UCSD-AML1 (cell line): ENCODE measurements at regions not wholly inside any gene's neighbourhood (a gene's known extent, or its start where the extent isn't known, plus 50 kb on each side); places are given as distances from the start of the nearest gene placed in this dataset.
"Not testable (repeated sequence)": the region's sequence is repeated elsewhere in the genome, so short reads cannot be mapped to it uniquely, and the experiment has no call there.

Experiments used
- DNase-seq: peaks from one replicate; lab custom pipeline; 2025; ENCODE audit not compliant: unreplicated experiment; lab: John Stamatoyannopoulos, UW

DNA sequence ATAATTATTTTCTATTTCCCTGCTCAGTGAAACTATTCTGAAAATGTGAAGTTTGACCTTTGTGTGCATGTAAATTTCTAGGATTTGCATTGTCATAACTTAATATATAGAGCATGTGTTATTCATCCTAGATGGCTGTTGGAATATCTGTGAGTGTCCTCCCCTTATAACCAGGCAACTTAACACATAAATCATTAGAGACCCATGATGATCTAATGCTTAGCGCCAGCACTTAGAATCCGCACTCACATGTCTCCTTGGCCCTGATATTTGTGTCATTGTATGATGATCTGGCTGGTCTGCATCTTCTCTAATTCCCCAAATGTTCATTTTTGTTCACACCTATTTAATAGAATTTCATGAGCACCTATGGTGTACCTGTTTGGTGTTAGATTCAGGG, 1354.5 kb downstream of the XPNPEP1 start:
- no peak for DNase-seq

DNA sequence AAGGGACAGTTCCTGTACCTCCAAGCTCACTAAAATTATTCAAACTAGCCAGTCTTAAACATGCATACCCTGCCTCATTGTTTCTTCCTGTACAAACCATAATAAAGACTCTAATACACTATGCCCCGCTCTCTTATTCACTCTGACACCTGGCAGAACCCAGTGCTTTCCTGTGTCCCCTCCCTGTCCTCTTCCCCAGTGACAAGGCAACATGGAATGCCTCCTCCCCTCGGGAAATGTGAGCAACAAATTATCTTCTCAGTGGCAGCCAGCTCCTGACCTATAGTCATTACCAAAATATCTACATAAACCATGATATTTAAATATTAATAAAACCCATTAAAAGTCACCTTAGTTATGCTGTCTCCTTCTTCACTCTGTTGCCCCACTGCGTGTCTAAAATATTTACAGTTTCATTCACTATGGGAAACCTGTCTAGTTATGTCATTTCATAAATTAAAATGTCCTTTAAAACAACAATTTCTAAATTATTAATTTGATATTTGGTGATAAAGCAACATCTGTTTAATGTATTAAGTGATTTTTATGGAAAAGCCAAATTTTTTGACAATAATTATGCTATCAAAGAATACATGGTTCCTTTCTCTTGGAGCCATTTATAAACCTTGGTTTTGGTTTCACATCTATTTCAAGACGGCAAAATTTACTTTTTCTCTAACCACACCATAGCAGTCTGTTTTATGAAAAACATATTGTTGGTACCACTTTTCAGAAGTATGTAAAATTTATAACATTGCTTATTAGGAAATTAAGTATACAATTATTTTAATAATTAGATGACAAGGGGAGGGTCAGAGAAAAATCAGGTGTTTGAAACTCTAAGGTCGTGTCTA, 1355.2 kb downstream of the XPNPEP1 start:
- no peak for DNase-seq

DNA sequence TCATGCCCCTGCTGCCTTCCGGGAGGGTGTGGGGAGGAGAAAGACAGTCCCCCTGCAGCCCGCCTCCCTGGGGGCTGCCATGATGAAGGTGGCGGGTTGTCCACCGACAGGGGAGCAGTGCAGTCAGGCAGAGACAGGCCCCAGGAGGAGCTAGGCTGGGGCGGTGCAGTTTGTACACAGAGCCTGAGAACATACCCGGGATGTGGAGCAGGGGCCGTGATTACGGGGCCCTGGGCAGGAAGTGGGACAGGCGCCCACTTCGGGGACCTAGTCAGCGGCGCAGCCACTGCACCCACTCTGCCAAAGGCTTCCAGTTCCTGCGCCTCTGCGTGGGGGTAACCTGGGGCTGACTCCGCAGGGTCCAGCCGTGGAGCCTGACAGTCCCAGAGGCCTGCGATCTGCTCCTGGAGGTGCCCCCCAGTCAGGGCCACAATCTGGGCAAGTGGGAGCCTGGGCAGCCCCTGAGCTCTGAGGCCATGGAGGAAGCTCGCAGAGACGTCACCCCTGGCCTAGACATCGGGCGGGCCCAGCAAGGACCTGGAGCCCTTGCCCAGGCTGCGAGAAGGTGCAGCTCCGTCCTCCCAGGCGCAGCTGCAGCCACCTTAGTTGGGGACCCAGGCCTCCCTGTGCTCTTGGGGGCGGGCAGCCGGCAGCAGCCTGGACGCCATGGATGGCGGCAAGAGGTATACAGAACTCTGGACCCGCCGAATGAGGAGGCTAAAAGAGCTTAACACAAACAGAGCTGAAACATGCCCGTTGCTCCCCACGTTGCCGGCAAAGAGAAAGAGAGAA, 1356.8 kb downstream of the XPNPEP1 start:
- no peak for DNase-seq

DNA sequence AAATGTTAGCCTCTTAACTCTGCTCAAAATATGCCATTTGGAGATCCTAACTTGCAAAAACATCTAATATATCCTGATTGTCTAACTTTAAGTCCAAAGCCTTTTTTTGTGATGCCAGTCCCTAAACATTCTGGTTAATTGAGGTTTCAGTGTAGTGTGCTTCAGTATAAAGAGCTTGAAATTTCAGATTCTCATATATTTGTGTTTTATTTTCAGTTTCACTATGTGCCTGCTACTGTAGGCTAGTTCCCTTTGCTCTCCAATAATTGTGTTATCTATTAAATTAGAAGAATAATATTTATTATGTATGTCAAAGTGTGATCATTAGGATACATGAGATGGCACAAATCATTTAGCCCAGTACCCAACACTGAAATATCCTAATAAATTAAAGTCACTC, 1361.2 kb downstream of the XPNPEP1 start:
- DNase-seq: no peak

DNA sequence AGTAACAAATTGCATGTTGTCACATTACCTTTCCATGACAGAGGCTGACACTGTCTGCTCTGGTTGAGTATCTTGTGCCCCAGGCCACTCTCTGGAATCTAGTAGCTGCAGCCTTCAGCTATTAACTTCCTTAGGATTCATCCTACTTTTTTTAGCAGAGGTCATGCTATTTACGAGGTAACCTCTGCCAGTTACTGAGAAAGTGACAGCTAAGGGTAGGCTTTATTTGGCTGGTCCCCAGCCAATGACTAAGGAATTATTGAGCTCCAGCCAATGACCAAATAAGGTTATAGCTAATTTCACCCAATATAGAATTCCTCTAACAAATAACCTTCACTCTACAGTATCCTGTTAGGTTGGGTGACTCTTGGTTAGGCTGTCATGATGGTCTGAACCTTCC, 1361.7 kb downstream of the XPNPEP1 start:
- DNase-seq: no peak

DNA sequence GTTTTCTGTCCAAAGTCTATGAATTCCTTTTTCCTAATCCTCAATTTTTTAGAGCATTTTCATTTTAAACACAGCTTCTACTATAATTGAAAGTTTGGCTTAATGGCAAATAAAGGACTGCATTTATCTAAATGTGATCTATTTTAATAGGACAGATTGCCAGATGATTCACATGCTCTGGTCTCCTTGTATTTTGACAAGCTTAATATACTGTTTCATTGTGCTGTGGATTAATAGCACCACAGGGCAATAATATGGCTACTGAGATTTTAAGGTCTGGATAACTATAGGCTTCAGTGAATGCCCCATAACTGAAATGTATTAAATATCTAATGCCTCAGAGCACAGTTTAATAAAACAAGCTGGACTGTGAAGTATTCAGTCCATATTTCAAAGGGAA, 1362.8 kb downstream of the XPNPEP1 start:
- DNase-seq: no peak

DNA sequence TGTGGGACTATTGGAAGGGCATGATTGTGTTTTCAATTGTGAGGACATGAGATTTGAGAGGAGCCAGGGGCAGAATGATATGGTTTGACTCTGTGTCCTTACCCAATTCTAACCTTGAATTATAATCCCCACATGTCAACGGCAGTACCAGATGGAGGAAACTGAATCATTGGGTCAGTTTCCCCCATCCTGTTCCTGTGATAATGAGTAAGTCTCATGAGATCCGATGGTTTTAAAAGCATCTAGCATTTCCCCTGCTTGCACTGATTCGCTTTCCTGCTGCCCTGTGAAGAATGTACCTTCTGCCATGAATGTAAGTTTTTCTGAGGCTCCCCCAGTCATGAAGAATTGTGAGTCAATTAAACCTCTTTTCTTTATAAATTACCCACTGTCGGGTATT, 1367.1 kb downstream of the XPNPEP1 start:
- no peak for DNase-seq

DNA sequence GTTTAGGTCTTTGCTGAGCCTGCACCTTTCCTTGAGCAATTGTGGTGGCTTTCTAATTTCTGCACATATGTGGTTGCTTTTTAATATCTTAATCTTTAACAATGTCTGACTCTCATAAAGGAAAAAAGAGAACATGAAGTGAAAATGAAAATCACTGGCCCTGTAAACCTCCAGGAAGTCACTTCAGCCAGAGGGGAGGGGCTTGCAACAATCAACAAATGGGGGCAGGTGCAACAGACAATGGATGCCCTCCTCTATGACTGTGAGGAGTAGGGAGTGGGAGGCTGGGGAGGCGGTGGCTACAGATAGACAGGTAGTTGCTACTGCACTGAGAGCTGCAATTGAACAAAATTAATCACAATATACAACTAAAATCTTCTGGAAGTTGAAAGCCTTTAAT, 1377.4 kb downstream of the XPNPEP1 start:
- no peak for DNase-seq

DNA sequence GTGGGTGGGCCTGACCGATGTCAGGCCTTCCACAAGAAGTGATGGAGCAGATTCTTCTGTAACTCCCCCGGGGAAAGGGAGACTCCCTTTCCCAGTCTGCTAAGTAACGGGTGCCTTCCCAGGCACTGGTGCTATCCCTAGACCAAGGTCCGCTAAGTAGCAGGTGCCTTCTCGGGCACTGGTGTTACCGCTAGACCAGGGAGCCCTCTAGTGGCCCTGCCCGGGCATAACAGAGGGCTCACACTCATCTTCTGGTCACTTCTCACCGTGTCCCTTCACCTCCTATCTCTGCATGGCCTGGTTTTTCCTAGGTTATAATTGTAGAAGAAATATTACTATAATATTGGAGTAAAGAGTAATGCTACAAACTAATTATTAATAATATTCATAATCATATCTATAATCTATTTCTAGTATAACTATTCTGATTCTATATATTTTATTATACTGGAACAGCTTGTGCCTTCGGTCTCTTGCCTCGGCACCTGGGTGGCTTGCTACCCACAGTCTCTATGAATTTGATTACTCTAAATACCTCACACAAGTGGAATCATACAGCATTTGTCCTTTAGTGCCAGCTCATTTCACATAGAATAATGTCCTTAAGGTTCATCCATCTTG, 1378.7 kb downstream of the XPNPEP1 start:
- peak; percentile 61 for DNase-seq

DNA sequence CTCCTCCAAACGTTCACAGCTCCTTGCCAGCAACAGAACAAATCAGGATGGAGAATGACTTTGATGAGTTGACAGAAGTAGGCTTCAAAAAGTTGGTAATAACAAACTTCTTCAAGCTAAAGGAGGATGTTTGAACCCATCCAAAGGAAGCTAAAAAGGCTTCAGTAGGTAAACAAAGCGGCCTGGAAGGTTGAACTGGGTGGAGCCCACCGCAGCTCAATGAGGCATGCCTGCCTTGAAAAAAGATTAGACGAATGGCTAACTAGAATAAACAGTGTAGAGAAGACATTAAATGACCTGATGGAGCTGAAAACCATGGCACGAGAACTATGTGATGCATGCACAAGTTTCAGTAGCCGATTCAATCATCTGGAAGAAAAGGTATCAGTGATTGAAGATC, 1369.0 kb upstream of the SORCS1 start:
- DNase-seq: not testable (repeated sequence)

DNA sequence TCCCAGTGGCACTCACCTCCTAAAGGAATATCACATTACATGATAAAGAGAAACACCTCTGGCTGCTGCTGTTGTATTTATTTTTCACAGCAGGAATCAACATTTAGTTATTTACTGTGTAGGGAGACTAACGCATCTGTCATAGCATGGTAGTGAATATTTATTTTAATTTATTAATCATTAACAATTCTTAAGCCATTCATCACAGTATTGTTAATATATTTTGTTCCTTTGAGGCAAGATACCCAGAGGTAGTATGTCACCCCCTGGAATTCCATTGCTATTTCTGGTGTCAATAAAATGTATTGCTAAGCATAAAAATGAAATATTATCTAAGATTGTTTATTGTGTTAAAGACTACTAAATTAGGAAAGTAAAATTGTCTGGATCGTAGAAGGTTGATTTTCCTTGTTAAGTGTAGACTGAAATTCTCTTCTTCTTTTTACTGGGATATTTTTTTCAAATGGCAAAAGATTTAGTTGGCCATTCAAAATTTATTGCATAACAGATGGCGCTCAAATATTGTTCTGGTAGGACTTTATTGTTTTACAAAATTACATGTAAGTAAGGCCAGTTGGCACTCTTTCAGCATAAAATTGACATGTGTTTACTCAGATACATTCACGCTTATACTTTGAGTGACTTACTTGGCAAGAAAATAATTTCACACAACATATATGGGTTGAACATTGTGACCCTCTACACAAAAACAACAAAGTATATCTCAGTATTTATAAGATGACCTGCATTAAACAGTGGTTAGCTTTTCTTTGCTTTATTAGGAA, 1358.7 kb upstream of the SORCS1 start:
- no peak for DNase-seq

DNA sequence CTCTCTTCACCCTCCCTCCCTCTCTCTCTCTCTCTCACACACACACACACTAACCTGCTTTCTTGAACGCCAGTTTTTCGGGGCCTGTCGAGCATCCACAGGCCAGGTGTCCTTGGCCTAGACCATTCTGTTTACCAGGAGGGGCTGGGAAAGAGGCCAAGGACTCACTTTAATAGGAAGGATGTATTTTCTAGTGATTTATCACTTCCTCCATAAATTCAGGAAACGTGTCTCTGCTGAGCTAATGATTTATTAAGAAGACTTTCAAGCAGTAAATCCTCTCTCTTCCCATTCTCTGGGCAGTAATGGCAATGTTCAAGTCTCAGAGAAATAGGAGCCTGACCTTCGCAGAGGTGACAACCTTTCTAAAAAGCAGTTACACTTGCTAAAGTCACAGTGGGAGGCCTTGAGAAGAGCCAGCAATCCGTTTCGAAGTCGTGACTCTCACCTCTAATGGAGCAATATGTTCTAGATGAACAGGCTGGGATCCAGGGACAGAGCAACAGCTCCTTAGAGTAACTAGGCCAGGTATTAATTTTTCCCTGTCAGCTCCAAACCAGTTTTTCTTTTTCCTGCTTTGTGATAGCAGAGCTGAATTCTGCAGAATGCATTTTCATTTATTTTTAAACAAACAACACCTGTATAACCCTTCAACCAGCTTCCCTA, 1357.5 kb upstream of the SORCS1 start:
- DNase-seq: no peak

DNA sequence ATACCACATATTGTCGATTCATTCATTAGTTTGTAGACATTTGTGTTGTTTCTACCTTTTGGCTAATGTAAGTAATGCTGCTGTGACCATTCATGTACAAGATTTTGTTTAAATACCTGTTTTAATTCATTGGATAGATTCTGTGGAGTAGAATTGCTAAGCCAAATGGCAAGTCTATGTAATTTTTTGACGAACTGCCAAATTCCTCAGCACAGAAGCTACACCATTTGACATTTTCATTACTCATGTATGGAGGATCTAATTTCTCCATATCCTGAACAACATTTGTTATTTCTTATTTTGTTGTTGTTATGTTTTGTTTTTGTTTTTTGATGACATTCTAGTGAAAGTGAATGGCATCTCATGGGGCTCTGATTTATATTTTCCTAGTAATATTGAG, 1351.3 kb upstream of the SORCS1 start:
- DNase-seq: no peak

DNA sequence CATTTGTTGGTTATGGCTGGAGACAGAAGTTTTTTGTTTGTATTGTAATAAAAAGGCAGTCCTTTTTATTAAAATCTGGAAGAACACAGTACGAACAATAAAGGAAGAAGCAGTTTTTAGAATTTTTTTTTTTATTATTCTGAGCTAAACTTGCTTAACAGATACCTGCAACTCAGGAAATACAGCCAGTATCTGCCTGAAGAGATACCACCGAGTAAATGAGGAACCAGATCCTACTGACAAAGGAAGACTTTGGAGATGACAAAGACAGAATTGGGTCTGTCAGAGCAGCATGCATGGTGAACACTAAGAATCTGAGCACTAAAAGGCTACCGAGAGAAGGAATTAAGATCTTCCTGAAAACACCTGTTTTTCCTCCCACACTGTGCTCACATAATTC, 1335.9 kb upstream of the SORCS1 start:
- no peak for DNase-seq

DNA sequence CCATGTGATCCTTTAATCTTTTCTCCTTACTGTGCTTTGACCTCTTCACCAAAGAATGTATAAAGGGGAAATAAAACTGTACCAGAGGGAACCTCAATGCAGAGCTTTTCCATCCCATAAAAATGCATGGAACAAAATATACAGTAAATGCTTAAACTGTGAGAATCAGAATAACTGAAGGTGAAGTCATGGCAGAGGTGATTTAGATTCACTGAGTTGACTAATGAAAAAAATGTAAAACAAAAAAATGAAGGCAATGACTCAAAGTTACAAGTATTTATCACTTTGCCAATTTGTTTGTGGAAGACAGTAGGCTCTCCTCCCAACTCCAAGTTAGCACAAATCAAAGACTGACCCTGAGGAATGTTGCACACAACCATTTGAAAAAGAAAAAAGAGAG, 1331.6 kb upstream of the SORCS1 start:
- DNase-seq: no peak

DNA sequence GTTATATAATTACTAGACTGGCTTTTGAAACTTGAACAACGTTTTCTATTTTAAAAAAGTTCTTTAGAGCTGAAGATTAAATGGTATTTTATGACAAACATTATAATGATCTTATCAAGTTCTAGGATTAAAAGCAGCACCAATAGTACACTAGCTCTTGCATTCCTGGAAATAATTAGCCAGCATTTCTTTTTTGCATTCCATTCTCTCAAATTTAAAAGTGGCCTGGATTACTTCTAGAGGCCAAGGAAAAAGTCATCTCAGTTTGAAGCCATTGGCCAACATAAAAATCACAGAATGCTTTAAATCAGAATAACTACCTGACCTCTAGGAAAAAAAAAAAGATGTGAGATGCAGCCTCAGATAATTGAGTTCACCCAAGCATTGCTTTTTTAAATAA, 1326.4 kb upstream of the SORCS1 start:
- no peak for DNase-seq

DNA sequence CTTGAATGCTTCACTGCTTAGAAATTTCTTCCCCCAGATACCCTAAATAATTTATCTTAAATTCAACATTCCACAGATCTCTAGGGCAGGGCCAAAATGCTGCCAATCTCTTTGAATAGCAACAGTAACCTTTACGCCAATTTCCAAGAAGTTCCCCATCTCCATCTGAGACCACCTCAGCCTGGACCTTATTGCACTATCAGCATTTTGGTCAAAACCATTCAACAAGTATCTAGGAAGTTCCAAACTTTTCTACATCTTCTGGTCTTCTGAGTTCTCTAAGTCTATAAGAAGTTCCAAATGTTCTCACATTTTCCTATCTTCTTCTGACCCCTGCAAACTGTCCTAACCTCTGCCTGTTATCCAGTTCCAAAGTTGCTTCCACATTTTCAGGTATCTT, 1306.9 kb upstream of the SORCS1 start:
- DNase-seq: no peak

DNA sequence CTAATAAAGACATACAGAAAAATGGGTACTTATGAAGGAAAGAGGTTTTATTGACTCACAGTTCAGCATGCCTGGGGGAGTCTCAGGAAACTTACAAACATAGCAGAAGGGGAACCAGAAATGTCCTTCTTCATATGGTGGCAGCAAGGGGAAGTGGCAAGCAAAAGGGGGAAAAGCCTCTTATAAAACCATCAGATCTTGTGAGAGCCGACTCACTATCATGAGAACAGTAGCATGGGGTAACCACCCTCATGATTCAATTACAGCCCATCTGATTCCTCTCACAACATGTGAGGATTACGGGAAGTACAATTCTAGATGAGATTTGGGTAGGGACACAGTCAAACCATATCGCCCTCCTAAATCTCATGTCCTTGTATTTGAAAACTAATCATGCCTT, 1305.4 kb upstream of the SORCS1 start:
- DNase-seq: no peak

DNA sequence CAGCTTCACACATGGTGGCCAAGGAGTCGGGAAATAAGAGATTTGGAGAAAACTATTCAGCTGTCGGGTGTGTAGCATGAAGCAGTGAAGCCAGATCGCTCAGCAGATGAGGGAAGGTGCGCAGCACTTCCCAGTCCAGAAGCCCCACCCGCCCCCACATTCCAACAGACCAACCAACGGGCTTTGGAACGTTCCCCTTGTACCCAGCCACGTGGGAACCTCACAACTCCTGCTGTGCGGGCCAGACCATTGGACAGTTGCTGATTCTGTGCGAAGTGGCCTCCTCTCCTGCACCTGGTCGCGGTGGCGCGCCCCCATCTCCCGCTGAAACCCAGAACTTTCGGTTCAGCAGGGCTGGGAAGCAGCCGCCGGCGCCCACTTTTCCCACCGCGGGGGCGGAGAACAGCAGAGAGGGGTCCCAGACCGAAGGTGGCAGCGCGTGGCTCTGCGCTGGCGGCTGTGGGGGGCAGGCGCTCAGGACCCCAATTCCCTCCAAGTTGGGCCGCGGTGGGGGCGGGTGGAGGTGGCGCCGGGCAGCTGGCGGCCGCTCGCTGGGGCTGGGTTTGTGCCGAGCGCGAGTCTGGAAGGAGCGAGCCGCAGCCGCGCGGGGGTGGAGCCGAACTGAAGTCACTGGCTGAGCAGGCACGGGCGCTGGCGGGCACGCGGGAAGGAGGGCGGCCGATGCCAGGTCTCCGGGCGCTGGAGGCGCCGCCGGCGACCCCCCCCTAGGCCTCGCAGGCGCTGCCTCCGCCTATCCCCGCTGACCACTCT, 1301.5 kb upstream of the SORCS1 start:
- no peak for DNase-seq

DNA sequence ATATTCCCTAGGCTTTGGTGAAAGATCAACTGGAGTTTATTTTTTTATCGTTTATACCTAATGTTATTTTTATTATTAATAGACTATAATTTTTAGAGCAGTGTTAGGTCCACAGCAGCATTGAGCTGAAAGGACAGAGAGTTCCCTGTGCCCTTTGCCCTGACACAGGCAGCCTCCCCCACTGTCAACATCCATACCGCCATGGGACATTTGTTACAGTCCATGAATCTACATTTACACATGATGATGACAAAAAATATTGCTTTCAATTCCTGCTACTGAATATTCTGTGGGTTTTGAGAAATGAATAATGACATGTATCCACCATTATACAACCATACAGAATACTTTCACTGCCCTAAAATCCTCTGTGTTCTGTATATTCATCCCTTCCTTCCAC, 1297.5 kb upstream of the SORCS1 start:
- DNase-seq: no peak
